Thymus (tissue), 11 donors: ENCODE measurements at regions not wholly inside any gene's neighbourhood (a gene's known extent, or its start where the extent isn't known, plus 50 kb on each side); places are given as distances from the start of the nearest gene placed in this dataset.
"Not testable (repeated sequence)": the region's sequence is repeated elsewhere in the genome, so short reads cannot be mapped to it uniquely, and the experiment has no call there.

ENCODE experiments used
- DNase-seq, 9 donors: peaks; one replicate each; pipeline ENCODE4 v3.0.0-alpha.2; 2013; ENCODE audit warnings: low spot score in 9 of 9, low read depth in 6 of 9, missing footprints in 1 of 9
- H3K27ac ChIP-seq, 2 donors: one replicate each; pipeline ENCODE4 v1.5.1; 2013; ENCODE audit warnings: control low read depth in 1 of 2, low read depth in 1 of 2, low read length in 1 of 2, mild to moderate bottlenecking in 1 of 2, moderate library complexity in 1 of 2
- H3K27me3 ChIP-seq, 2 donors: one replicate each; pipeline ENCODE4 v1.5.1; 2013; ENCODE audit warnings: low read length in 1 of 2; ENCODE audit not compliant: control insufficient read depth in 2 of 2, insufficient read depth in 1 of 2
- H3K36me3 ChIP-seq, 2 donors: one replicate each; pipeline ENCODE4 v1.5.1; 2013; ENCODE audit warnings: low read length in 1 of 2, mild to moderate bottlenecking in 1 of 2, moderate library complexity in 1 of 2; ENCODE audit not compliant: control insufficient read depth in 2 of 2, insufficient read depth in 2 of 2
- H3K4me1 ChIP-seq, 2 donors: one replicate each; pipeline ENCODE4 v1.5.1; 2013; ENCODE audit warnings: low read length in 2 of 2; ENCODE audit not compliant: control insufficient read depth in 2 of 2, insufficient read depth in 2 of 2
- H3K4me3 ChIP-seq, 2 donors: one replicate each; pipeline ENCODE4 v1.5.1; 2013; ENCODE audit warnings: low read length in 2 of 2, control low read depth in 1 of 2, mild to moderate bottlenecking in 1 of 2
- H3K9me3 ChIP-seq, 2 donors: one replicate each; pipeline ENCODE4 v1.5.1; 2013; ENCODE audit warnings: low read length in 1 of 2, mild to moderate bottlenecking in 1 of 2; ENCODE audit not compliant: control insufficient read depth in 2 of 2, insufficient read depth in 1 of 2
- WGBS: extraction: QIAGEN DNeasy Blood & Tissue Kit; methylation state at CpG from one replicate; pipeline ENCODE4 v1.1.7; 2013; 5-methylcytosine and 5-hydroxymethylcytosine counted together
- donor health status: healthy.

DNA sequence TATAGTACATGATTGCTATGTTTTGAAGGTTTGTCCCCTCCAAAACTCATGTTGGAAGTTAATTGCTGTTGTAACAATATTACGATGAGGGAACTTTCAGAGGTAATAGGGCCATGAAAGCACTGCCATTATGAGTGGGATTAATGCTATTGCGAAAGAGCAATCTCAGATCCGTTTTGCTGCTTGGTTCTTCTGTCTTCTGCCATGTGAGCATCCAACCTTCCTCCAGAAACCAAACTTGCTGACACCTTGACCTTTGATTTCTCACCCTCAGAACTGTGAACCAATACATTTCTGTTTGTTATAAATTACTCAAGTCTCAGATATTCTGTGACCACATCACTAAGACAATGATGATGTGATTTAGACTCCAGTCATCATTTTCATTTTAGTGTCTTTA is 2590.9 kb downstream of the PCDH9 start:
- Histone ChIP-seq H3K36me3 (no peaks in the 10 kb centered on the region), H3K27me3 (no peaks in the 10 kb centered on the region), H3K9me3 (no peaks in the 10 kb centered on the region), H3K4me3 (no peak overlapping the region), H3K27ac (no peak overlapping the region), H3K4me1 (no peaks in the 10 kb centered on the region)
- DNase-seq: no peak
- 90% methylated on average over 3 of the region's 3 CpGs for WGBS

DNA sequence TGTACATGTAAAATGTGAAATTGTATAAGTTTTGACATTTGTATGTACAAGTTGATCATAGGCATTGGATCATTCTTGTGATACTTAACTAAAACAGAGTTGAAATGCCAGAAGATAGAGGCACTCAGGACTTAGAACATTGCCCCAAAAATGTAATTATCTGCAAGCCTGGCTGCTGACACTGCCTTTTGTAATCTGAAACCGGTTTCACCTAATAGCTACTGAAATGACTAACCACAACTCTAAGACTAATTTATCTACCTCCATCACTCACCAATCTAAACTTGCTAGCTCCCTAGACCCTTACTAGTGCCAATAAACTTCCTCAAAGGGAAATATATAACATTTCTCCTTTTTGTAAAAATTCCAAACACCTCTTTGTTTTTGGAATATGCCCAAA is 2596.2 kb downstream of the PCDH9 start:
- WGBS: 89% methylated on average over 1 of the region's 1 CpG
- H3K27me3 ChIP-seq: no peaks in the 10 kb centered on the region
- H3K36me3 ChIP-seq: no peaks in the 10 kb centered on the region
- H3K27ac ChIP-seq: no peak overlapping the region
- H3K4me3 ChIP-seq: no peak overlapping the region
- no peak for DNase-seq
- H3K9me3 ChIP-seq: no peaks in the 10 kb centered on the region
- no peaks in the 10 kb centered on the region for H3K4me1 ChIP-seq

DNA sequence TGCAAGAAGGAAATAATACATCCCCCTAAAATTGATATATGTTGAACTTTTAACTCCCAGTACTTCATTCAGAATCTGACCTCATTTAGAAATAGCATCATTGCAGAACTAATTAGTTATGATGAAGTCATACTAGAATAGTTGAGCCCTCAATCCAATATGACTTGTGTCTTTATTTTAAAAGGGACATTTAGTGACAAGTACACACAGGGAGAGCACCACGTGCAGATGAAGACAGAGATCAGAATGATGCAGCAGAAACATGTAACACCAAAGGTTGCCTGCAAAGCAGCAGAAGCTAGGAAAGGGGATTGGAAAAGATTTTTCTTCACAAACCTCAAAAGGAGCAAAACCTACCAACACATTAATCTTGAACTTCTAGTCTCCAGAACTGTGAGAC is 2602.5 kb downstream of the PCDH9 start:
- Histone ChIP-seq H3K36me3 (no peaks in the 10 kb centered on the region), H3K4me1 (no peaks in the 10 kb centered on the region), H3K27me3 (no peaks in the 10 kb centered on the region), H3K4me3 (no peak overlapping the region), H3K27ac (no peak overlapping the region), H3K9me3 (no peaks in the 10 kb centered on the region)
- DNase-seq: no peak
- 62% methylated on average over 1 of the region's 1 CpG for WGBS

DNA sequence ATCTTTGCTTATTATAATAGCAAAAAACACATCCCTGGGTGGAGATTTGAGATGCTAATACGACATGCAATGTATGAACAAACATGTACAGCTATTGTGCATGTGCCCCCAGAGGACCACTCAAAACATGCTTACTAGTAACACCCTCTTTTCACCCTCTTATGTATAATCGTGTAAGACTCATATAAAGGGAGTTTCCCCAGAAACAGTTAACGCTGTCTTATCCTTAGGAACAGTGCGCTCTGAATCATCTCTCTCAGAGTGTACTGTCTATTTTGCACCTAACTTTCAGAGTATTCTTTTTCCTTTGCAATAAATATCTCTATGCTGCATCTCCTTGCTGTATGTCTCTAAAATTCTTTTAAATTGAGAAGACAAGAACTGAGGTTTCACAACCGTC is 2604.0 kb downstream of the PCDH9 start:
- H3K9me3 ChIP-seq: no peaks in the 10 kb centered on the region
- no peak for DNase-seq
- no peaks in the 10 kb centered on the region for H3K36me3 ChIP-seq
- WGBS: 93% methylated on average over 5 of the region's 5 CpGs
- H3K4me1 ChIP-seq: no peaks in the 10 kb centered on the region
- H3K4me3 ChIP-seq: no peak overlapping the region
- H3K27ac ChIP-seq: no peak overlapping the region
- no peaks in the 10 kb centered on the region for H3K27me3 ChIP-seq

DNA sequence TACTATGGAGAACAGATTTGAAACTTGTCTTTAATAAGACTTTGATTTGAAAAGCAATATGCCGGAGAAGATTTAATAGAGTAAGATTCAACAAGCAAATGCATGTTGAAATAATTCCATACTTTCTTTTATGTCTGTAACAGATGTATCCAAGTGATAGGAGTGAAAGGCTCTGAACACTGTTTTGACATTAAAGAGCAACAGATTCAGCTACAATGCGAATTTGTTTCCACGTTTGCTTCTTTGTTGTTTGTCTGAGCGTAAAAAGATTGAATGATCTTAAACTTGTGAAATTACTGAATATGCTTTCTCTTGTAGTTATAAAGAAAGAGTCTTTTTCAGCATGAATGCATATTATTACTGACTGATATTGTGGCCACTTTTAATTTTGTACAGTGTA is 2612.9 kb downstream of the PCDH9 start:
- Histone ChIP-seq H3K27ac (no peak overlapping the region), H3K4me1 (no peaks in the 10 kb centered on the region), H3K4me3 (no peak overlapping the region), H3K27me3 (no peaks in the 10 kb centered on the region), H3K9me3 (peaks cover 0 to 3% of the 10 kb centered on the region in 2 donors), H3K36me3 (no peaks in the 10 kb centered on the region)
- no peak for DNase-seq
- 93% methylated on average over 4 of the region's 4 CpGs for WGBS

DNA sequence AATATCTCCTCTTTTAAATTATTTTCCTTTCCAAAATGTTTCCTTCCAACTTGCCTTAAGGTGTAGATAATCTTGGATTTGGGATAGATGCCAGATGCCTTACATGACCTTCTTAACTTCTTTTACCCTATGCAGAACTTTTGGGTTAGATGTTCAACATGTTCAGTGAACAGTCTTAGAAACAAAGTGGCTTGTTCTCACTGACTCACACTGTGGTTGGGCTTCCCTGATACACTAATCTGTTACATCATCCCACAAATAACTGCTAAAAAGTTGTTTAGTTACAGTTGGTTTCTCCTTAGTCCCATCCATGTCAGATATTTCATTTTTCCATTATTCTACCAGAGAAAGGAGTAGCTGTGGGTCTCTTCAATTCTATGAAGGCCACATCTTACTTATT is 2638.2 kb downstream of the PCDH9 start:
- DNase-seq: no peak
- H3K27ac ChIP-seq: no peak overlapping the region
- no peaks in the 10 kb centered on the region for H3K9me3 ChIP-seq
- no peaks in the 10 kb centered on the region for H3K36me3 ChIP-seq
- H3K4me3 ChIP-seq: no peak overlapping the region
- H3K4me1 ChIP-seq: no peaks in the 10 kb centered on the region
- H3K27me3 ChIP-seq: no peaks in the 10 kb centered on the region

DNA sequence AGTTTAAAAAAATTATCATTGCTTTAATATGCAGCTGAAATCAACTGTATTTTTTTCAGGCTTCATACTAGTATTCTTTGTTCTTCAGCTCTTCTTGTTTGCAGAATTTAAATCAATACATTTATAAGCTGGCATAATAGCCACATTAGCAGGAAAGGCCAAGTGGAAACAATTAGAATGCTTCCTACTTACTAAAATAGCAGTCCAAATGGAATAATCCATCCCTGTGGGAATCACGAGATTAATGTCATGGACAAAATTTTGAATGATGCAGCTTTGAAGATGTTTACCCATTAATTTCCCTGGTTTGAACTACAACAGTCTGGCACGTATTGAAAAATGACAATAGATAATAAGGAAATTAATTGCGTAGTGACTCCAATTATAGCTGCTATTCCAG is 2650.8 kb downstream of the PCDH9 start:
- Histone ChIP-seq H3K27ac (no peak overlapping the region), H3K36me3 (no peaks in the 10 kb centered on the region), H3K9me3 (peaks cover 0 to 6% of the 10 kb centered on the region in 2 donors), H3K27me3 (no peaks in the 10 kb centered on the region), H3K4me3 (no peak overlapping the region), H3K4me1 (no peaks in the 10 kb centered on the region)
- WGBS: 95% methylated on average over 3 of the region's 3 CpGs
- no peak for DNase-seq

- no peaks in the 10 kb centered on the region for H3K36me3 ChIP-seq
- no peak overlapping the region for H3K4me3 ChIP-seq
- no peak overlapping the region for H3K27ac ChIP-seq
- no peak for DNase-seq
- no peaks in the 10 kb centered on the region for H3K27me3 ChIP-seq
- H3K4me1 ChIP-seq: no peaks in the 10 kb centered on the region
- peaks cover 1 to 9% of the 10 kb centered on the region in 2 donors for H3K9me3 ChIP-seq
Measured at GRCh38 chr13:64568748-64569147, 2661.4 kb downstream of the PCDH9 start.

GRCh38 chr13:64558031-64558430 is 2672.1 kb downstream of the PCDH9 start:
- H3K9me3 ChIP-seq, H3K36me3 ChIP-seq, H3K27me3 ChIP-seq, H3K27ac ChIP-seq, DNase-seq, H3K4me1 ChIP-seq, H3K4me3 ChIP-seq: not testable (repeated sequence)
- WGBS: 95% methylated on average over 10 of the region's 10 CpGs

- H3K4me1 ChIP-seq: no peaks in the 10 kb centered on the region
- DNase-seq: no peak
- H3K27me3 ChIP-seq: no peaks in the 10 kb centered on the region
- H3K27ac ChIP-seq: no peak overlapping the region
- WGBS: 94% methylated on average over 1 of the region's 1 CpG
- H3K36me3 ChIP-seq: no peaks in the 10 kb centered on the region
- H3K9me3 ChIP-seq: no peaks in the 10 kb centered on the region
- H3K4me3 ChIP-seq: no peak overlapping the region
Measured at GRCh38 chr13:64556376-64556775, 2673.8 kb downstream of the PCDH9 start.
